Motor neuron (in vitro differentiated cells): ENCODE measurements at regions not wholly inside any gene's neighbourhood (a gene's known extent, or its start where the extent isn't known, plus 50 kb on each side); places are given as distances from the start of the nearest gene placed in this dataset.

Experiments
- ATAC-seq, 8 experiments: fragments of 200-7000 bp; cut with Tn5 transposase; replicated peaks in 6 of 8; 2 replicates each; pipeline ENCODE4 v1.8.0; 2021; ENCODE audit warnings: mild to moderate bottlenecking in 8 of 8, moderate library complexity in 8 of 8
- H3K27ac ChIP-seq, 2 donors: fragments of 250-450 bp; sonication (Bioruptor Pico); 2 replicates each; pipeline ENCODE4 v1.9.0; 2021; ENCODE audit warnings: antibody characterized with exemption in 2 of 2, mild to moderate bottlenecking in 2 of 2, moderate library complexity in 1 of 2
- H3K4me1 ChIP-seq, 2 donors: fragments of 250-450 bp; sonication (Bioruptor Pico); replicated peaks in 1 of 2; 2 replicates each; pipeline ENCODE4 v1.6.1; 2021; ENCODE audit warnings: antibody characterized with exemption in 2 of 2, mild to moderate bottlenecking in 2 of 2, moderate library complexity in 1 of 2
- H3K4me3 ChIP-seq, 5 donors: fragments of 250-450 bp; sonication (Bioruptor Pico); 2 replicates each; pipeline ENCODE4 v1.9.0; 2021; ENCODE audit warnings: antibody characterized with exemption in 5 of 5, mild to moderate bottlenecking in 5 of 5, moderate library complexity in 4 of 5
- WGBS, 10 experiments: fragments of 450-650 bp; shearing (Covaris generic); methylation state at CpG; one replicate each; pipeline ENCODE4 v1.0.0; 2022; 5-methylcytosine and 5-hydroxymethylcytosine counted together
- in situ Hi-C, 9 experiments: fragments of 400-800 bp; cut with MboI; loops; one replicate each; pipeline ENCODE4 v1.15.0; 2021; ENCODE audit warnings: low sequenced_read_pairs in 9 of 9, low pct_unique_long_range_greater_than_20kb in 2 of 9; ENCODE audit not compliant: unreplicated experiment in 9 of 9

DNA sequence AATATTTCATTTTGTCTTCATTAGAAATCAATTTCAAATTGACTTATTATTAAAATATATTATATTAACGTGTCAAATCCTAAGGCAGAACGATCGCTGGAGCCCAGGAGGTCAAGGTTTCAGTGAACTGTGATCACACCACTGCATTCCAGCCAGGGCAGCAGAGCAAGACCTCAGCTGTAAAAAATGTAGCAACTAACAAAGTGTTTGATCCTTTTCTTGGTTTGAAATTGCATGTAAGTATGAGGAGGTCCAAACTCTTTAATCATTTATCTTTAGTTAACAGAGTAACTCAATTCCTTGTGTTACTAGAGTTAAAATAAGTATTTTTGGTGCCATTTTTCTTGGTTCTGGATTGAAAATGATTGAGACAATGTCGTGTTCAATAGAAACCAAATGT is 1033.9 kb downstream of the NLGN4X start:
- H3K4me1 ChIP-seq: no peaks in the 10 kb centered on the region
- H3K4me3 ChIP-seq: no peak overlapping the region
- no peak overlapping the region for H3K27ac ChIP-seq
- no peak for ATAC-seq
- in situ Hi-C loops: no loop called here
- 0 to 100% (median 47%) methylated on average over 1 to 4 of the region's 4 CpGs; no CpG with 5 or more reads in 4 of the 10 experiments for WGBS, 10 experiments

DNA sequence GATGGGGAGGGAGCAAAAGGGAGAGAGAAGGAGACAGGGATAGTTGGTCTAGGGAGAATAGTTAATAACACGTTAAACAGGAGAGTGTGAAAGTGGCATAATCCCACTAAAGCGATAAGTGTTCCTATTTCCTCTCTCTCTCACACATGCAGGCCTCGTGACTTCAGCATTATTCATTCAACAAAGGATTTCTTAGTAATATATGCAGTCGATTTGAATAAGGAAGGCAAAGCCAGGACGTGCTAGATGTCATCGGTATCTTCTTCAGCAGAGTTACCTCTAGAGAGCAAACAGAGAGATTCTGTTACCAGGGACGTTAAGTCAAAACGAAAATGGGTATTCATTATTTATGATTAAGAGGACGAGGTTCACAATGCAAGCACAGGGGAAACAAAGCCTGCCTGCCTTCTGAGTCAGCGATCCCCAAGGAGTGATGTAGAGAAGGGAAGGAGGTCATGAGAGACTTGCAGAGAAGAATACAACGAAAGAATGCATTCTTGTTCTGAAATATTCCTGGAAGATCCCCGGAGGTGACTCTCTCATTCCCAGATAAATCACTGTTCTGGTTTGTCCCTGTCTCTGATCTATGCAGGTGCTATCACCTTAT is 1048.4 kb downstream of the NLGN4X start:
- Histone ChIP-seq H3K27ac (peak overlapping the region; percentile 9 to 71), H3K4me1 (peaks cover 4 to 13% of the 10 kb centered on the region in 2 donors), H3K4me3 (no peak overlapping the region)
- ATAC-seq: peak in 5 of 8 experiments; percentile 87 to 93 (median 91)
- WGBS, 10 experiments: 0 to 33% (median 12%) methylated on average over 1 to 9 of the region's 12 CpGs; no CpG with 5 or more reads in 4 of the 10 experiments
- in situ Hi-C loops: no loop called here

DNA sequence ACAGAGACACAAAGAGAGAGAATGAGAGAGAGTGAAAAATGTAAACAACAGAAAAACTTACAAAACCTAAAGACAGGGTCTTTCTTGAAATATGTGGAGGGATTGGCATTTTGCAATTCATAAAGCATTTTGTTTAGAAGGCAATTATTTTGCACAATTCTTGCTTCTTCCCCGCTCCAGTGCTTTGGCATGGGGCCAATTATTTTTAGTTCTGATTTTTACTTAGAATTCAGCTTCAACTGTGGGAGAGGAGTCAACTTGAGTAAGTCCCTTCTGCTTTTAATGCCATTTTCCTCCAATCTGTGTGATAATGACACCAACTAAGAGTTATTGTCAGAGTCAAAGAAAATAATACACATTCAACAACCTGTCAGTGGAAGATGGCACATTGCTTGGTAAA is 1051.9 kb downstream of the NLGN4X start:
- Histone ChIP-seq H3K27ac (no peak overlapping the region), H3K4me3 (no peak overlapping the region), H3K4me1 (peaks cover 4 to 13% of the 10 kb centered on the region in 2 donors)
- no peak for ATAC-seq
- in situ Hi-C loops: no loop called here
- 10 to 100% (median 100%) methylated on average over 1 of the region's 1 CpG; no CpG with 5 or more reads in 5 of the 10 experiments for WGBS, 10 experiments

DNA sequence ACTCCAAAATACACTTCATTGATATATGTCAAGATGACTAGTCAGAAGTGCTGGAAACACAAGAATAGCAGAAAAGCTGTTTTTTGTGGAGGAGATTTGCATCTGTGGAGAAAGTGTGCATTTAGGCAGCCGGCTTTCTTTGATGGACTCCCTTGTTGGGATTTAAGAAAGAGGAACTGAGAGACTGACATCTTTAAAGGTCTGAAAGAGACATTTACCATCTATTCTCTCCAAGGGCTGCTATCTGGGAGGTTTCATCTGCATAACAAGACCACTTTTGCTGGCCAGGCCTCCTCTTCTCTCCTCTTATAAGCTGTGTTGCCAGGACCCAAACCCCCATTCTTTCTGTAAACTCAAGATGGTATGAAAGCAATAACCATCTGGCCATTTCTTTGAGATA is 1065.0 kb downstream of the NLGN4X start:
- in situ Hi-C loops: no loop called here

DNA sequence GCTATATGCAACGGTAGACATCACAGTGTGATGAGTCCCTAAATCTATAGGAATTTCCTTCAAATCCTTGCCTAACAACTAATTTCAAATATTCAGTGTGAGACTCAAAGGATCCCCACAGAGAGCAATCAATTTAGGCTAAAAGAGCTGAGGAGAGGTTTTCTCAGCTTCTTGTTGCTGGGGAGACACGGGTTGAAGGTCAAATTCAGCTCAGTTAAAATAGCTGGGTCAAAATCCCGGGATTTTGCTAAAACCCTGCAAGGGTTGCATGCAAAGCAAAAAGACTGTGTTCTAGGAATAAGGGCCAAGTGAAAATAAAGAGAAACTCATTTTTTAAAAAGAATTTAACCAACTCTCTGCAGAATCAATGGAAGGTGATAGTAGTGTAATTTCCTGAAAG is 1073.4 kb downstream of the NLGN4X start:
- 0 to 3% methylated on average over 1 to 3 of the region's 3 CpGs; no CpG with 5 or more reads in 8 of the 10 experiments for WGBS, 10 experiments
- in situ Hi-C loops: no loop called here

More for the DNA sequence above, 1065.0 kb downstream of the NLGN4X start:
- ATAC-seq: peak in 1 of 8 experiments; percentile 12
- H3K4me1 ChIP-seq: peaks cover 5 to 9% of the 10 kb centered on the region in 2 donors
- WGBS, 10 experiments: 13% methylated on average over 1 of the region's 1 CpG; no CpG with 5 or more reads in 9 of the 10 experiments
- no peak overlapping the region for H3K27ac ChIP-seq
- no peak overlapping the region for H3K4me3 ChIP-seq

DNA sequence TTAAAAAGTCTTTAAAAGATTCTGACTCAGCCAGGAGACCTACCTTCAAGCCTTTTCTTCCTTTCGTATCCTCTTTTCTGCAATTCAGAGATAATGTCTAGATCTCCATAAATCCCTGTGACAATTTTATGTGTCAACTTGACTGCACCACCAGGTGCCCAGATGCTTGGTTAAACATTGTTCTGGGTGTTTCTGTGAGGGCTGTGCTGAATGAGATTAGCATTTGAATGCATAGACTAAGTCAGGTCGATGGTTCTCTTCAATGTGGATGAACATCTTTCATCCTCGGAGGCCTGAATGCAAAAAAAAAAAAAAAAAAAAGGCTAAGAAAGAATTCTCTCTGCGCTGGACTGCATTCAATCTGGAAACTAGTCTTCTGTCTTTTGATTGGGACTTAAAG is 1082.7 kb downstream of the NLGN4X start:
- no peak overlapping the region for H3K4me3 ChIP-seq
- peaks cover 0 to 4% of the 10 kb centered on the region in 2 donors for H3K4me1 ChIP-seq
- in situ Hi-C loops: no loop called here
- ATAC-seq: peak in 5 of 8 experiments; percentile 74 to 87 (median 76)
- WGBS, 10 experiments: 0 to 7% (median 0%) methylated on average over 1 to 4 of the region's 4 CpGs; no CpG with 5 or more reads in 5 of the 10 experiments
- H3K27ac ChIP-seq: no peak overlapping the region

More for the DNA sequence above, 1073.4 kb downstream of the NLGN4X start:
- Histone ChIP-seq H3K4me1 (peaks cover 4 to 10% of the 10 kb centered on the region in 2 donors), H3K27ac (no peak overlapping the region), H3K4me3 (no peak overlapping the region)
- ATAC-seq: no peak

DNA sequence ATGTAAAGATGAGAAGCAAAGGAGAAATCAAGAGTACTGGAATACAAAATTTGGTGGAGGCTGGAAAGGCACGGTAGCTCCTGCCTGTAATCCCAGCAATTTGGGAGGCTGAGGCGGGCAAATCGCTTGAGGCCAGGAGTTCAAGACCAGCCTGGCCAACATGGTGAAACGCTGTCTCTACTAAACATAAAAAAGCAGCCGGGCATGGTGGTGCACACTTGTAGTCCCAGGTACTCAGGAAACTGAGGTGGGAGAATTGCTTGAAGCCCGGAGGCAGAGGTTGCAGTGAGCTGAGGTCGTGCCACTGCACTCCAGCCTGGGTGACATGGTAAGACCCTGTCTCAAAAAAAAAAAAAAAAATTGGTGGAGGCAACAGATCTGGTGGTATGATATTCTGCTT is 1086.0 kb downstream of the NLGN4X start:
- in situ Hi-C loops: no loop called here
- no peak for ATAC-seq
- 90 to 100% (median 95%) methylated on average over 1 to 5 of the region's 7 CpGs; no CpG with 5 or more reads in 7 of the 10 experiments for WGBS, 10 experiments
- Histone ChIP-seq H3K27ac (no peak overlapping the region), H3K4me1 (peaks cover 0 to 4% of the 10 kb centered on the region in 2 donors), H3K4me3 (no peak overlapping the region)

DNA sequence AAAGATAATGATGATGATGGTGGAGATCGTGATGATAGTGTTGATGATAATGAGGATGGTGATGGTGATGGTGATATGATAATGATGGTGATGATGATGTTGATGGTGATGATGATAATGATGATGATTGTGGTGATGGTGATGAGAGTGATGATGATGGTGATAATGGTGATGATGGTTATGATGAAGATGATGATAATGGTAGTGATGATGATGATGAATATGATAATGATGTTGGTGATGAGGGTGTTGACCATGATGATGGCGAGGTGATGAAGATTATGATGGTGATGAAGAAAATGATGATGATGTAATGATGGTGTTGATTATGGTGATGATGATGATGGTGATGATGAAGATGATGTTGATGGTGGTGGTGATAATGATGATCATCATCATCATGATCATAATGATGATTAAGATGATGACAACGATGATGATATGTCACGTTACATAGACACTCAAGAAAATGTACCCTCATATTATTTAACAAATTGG is 1106.4 kb downstream of the NLGN4X start:
- no peak for ATAC-seq
- WGBS, 10 experiments: 0 to 100% (median 67%) methylated on average over 1 to 4 of the region's 4 CpGs; no CpG with 5 or more reads in 1 of the 10 experiments
- no peak overlapping the region for H3K4me3 ChIP-seq
- H3K4me1 ChIP-seq: no peaks in the 10 kb centered on the region
- no peak overlapping the region for H3K27ac ChIP-seq
- in situ Hi-C loops: loop anchor here in 1 of 9 experiments (25.0 kb wide), 1 partner anchor 560 kb away; no protein-coding TSS in a partner anchor

DNA sequence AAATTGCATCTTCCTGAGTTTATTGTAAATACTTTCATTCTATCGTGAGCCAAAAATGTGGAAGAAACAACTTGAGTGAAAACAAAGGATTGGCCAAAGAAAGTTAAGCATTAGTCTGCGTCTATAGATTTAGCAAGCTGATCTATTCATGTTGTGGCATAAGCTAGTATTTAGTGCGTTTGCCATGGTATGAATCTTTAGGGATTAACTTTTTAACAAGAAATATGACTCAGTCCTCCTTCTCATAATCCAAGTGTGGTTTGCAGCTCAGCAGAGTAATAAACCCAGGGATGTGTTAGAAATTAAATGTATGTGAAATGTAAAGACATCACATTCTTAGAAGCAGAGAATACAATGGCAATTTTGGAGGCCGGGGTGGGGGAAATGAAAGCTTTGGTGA is 1110.9 kb downstream of the NLGN4X start:
- no peak overlapping the region for H3K27ac ChIP-seq
- 0 to 83% (median 80%) methylated on average over 1 to 3 of the region's 4 CpGs; no CpG with 5 or more reads in 3 of the 10 experiments for WGBS, 10 experiments
- no peak for ATAC-seq
- no peaks in the 10 kb centered on the region for H3K4me1 ChIP-seq
- in situ Hi-C loops: loop anchor here in 1 of 9 experiments (25.0 kb wide), 1 partner anchor 556 kb away; no protein-coding TSS in a partner anchor
- H3K4me3 ChIP-seq: no peak overlapping the region

DNA sequence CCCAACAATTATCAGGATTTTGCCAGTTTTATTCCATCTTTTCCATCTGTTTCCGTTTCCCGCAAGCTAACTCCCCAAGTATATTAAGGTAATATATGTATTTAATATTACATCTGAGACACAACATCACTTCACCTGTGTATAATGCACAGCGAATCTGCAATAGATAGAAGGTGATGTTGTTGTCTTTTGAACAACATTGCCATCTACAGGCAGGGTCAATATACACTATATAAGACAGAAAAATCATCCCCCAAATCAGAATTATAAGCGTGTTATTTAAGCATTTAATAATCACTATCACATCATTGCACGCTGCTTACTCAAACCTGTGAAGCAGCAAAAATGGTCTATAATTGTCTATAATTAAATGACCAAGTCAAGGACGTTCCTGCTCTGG is 1115.5 kb downstream of the NLGN4X start:
- 0 to 100% (median 67%) methylated on average over 1 to 6 of the region's 6 CpGs; no CpG with 5 or more reads in 2 of the 10 experiments for WGBS, 10 experiments
- ATAC-seq: no peak
- Histone ChIP-seq H3K4me1 (no peaks in the 10 kb centered on the region), H3K4me3 (no peak overlapping the region), H3K27ac (no peak overlapping the region)
- in situ Hi-C loops: loop anchor here in 1 of 9 experiments (25.0 kb wide), 1 partner anchor 551 kb away; no protein-coding TSS in a partner anchor

DNA sequence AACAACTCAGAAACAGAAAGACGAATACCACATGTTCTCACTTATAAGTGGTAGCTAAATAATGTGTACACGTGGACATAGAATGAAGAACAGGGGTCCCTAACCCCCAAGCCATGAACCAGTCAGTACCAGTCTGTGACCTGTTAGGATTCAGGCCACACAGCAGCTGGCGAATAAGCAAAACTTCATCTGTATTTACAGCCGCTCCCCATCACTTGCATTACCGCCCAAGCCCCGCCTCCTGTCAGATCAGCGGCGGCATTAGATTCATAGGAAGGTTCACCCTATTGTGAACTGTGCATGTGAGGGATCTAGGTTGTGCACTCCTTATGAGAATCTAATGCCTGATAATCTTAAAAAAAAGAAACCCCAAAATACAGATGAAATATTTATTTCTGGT is 1128.7 kb downstream of the NLGN4X start:
- no peak for ATAC-seq
- no peak overlapping the region for H3K27ac ChIP-seq
- no peak overlapping the region for H3K4me3 ChIP-seq
- 24 to 100% (median 85%) methylated on average over 2 to 7 of the region's 8 CpGs; no CpG with 5 or more reads in 7 of the 10 experiments for WGBS, 10 experiments
- no peaks in the 10 kb centered on the region for H3K4me1 ChIP-seq
- in situ Hi-C loops: loop anchor here in 1 of 9 experiments (25.0 kb wide), 1 partner anchor 538 kb away; no protein-coding TSS in a partner anchor

DNA sequence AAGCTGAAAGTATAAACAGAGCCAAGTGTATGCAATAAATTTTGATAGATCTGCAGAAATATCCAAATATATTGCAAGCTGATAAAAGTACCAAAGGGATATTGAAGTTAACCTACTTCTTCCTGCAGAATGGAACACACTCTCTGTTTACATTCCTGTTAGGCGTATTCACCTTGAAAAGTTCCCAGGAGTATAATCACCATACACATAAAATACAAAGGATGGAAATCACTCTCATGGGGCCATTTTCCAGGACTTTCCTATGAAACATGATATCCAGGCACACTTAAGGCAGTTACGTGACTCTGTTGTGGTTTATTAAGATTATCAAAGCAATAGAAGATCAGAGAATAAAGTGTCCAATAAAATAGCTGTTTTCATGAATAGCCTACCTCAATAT is 1142.3 kb downstream of the NLGN4X start:
- peaks cover 18 to 28% of the 10 kb centered on the region in 2 donors for H3K4me1 ChIP-seq
- in situ Hi-C loops: no loop called here
- no peak overlapping the region for H3K4me3 ChIP-seq
- no peak overlapping the region for H3K27ac ChIP-seq
- 17 to 100% (median 66%) methylated on average over 1 to 2 of the region's 2 CpGs; no CpG with 5 or more reads in 4 of the 10 experiments for WGBS, 10 experiments
- ATAC-seq: no peak

DNA sequence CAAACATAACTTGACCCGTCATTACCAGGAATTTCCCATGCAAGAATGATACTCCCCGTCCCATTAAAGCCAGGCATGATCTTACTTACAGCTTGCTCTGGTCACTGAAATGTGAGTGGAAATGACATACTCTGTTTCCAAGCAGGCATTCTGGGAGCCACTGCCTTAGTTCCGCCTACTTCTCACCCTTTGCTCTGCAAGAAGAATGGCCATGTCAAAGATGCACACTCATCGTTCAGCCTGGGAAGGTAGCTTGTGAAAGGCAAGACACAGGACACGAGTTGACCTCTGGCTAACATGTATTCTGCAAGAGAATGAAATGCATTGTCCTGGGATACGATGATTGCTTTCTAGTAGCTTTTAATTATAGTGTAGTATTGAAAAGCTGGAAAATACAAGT is 1144.4 kb downstream of the NLGN4X start:
- WGBS, 10 experiments: 0 to 10% (median 3%) methylated on average over 1 to 3 of the region's 6 CpGs; no CpG with 5 or more reads in 4 of the 10 experiments
- in situ Hi-C loops: no loop called here
- peak in 5 of 8 experiments; percentile 97 to 98 (median 97) for ATAC-seq
- peak overlapping the region in 3 of 5 donors; percentile 7 to 17 (median 10) for H3K4me3 ChIP-seq
- peaks cover 18 to 28% of the 10 kb centered on the region in 2 donors for H3K4me1 ChIP-seq
- H3K27ac ChIP-seq: peak overlapping the region; percentile 53 to 84
